NB4 (cell line): ENCODE measurements at regions not wholly inside any gene's neighbourhood (a gene's known extent, or its start where the extent isn't known, plus 50 kb on each side); places are given as distances from the start of the nearest gene placed in this dataset.

ENCODE experiments used
- DNase-seq: peaks from one replicate; pipeline ENCODE4 v3.0.0; 2010; ENCODE audit warnings: low read depth
- H3K4me3 ChIP-seq: one replicate; pipeline ENCODE4 v1.5.1; 2011; ENCODE audit warnings: mild to moderate bottlenecking, low read depth, low read length, moderate library complexity
- CTCF ChIP-seq: IDR thresholded peaks from one replicate; pipeline ENCODE4 v1.5.1; 2012; ENCODE audit warnings: low read depth, low read length
- MAX ChIP-seq: IDR thresholded peaks from 2 replicates; pipeline ENCODE4 v1.6.1; 2011; ENCODE audit warnings: low read depth, low read length
- MYC ChIP-seq: IDR thresholded peaks from 2 replicates; pipeline ENCODE4 v1.6.1; 2011; ENCODE audit warnings: low read depth, low read length
- POLR2A ChIP-seq: IDR thresholded peaks from 2 replicates; pipeline ENCODE4 v1.6.1; 2011; ENCODE audit warnings: mild to moderate bottlenecking; ENCODE audit not compliant: insufficient read length; ENCODE audit errors: extremely low read depth

- TF ChIP-seq POLR2A (no peak), MYC (no peak), MAX (no peak), CTCF (no peak)
- no peak for DNase-seq
- no peak overlapping the region for H3K4me3 ChIP-seq
These were observed 133.2 kb upstream of the ZNF618 start for GRCh38 chr9:113742878-113743277.

GRCh38 chr9:113746486-113746885, 129.6 kb upstream of the ZNF618 start:
- TF ChIP-seq POLR2A (no peak), MAX (no peak), MYC (no peak), CTCF (no peak)
- DNase-seq, result no peak
- H3K4me3 ChIP-seq, result no peak overlapping the region

- DNase-seq, result no peak
- no peak overlapping the region for H3K4me3 ChIP-seq
- TF ChIP-seq MYC, result no peak
- no peak for TF ChIP-seq MAX
- no peak for TF ChIP-seq POLR2A
These were observed 128.0 kb upstream of the ZNF618 start for GRCh38 chr9:113748135-113748534.

GRCh38 chr9:113753398-113754119, 122.5 kb upstream of the ZNF618 start:
- H3K4me3 ChIP-seq, result no peak overlapping the region
- DNase-seq, result no peak
- no peak for TF ChIP-seq POLR2A

GRCh38 chr9:113754739-113755138, 121.4 kb upstream of the ZNF618 start:
- TF ChIP-seq POLR2A (no peak), CTCF (no peak), MYC (no peak), MAX (no peak)
- DNase-seq, result no peak

GRCh38 chr9:113755433-113755832, 120.7 kb upstream of the ZNF618 start:
- TF ChIP-seq CTCF (no peak), POLR2A (no peak), MYC (no peak)
- no peak for DNase-seq
- H3K4me3 ChIP-seq, result no peak overlapping the region

More at GRCh38 chr9:113754739-113755138, 121.4 kb upstream of the ZNF618 start:
- no peak overlapping the region for H3K4me3 ChIP-seq
